B cell (primary cell): ENCODE measurements at regions not wholly inside any gene's neighbourhood (a gene's known extent, or its start where the extent isn't known, plus 50 kb on each side); places are given as distances from the start of the nearest gene placed in this dataset.

Experiments
- ATAC-seq: fragments of 200-7000 bp; cut with Tn5 transposase; one replicate; pipeline ENCODE4 v1.10.0; 2021; ENCODE audit warnings: low read depth, mild to moderate bottlenecking, moderate number of reproducible peaks, moderate library complexity
- CTCF ChIA-PET: fragments of 350-600 bp; sonication (Branson Sonifier 250); formaldehyde crosslinking; loops from one replicate; lab custom pipeline; 2021; ENCODE audit warnings: antibody characterized with exemption, inconsistent platforms; lab: Charles Lee
- POLR2A ChIA-PET: fragments of 350-600 bp; sonication (Branson Sonifier 250); formaldehyde crosslinking; loops from one replicate; lab custom pipeline; 2021; ENCODE audit warnings: antibody characterized with exemption; lab: Charles Lee
- DNase-seq: peaks from one replicate; pipeline ENCODE4 v3.0.0; 2013
- H2AFZ ChIP-seq: 2 replicates; pipeline ENCODE4 v1.6.1; 2012; ENCODE audit warnings: mild to moderate bottlenecking, low read depth, low read length; ENCODE audit not compliant: insufficient read depth, poor library complexity, severe bottlenecking
- H3K27ac ChIP-seq, 2 donors: 1 replicate in 1 of 2; 2 replicates in 1 of 2; pipeline ENCODE4 v1.5.1; 2012 to 2013; ENCODE audit warnings: low read length in 2 of 2, mild to moderate bottlenecking in 2 of 2, moderate library complexity in 1 of 2
- H3K27me3 ChIP-seq, 4 experiments: fragments of 200-600 bp in 1 of 4; sonication (generic) in 1 of 4; replicated peaks in 1 of 4; 1 replicate in 2 of 4; 2 replicates in 2 of 4; pipeline versions ENCODE4 v1.6.1 to v1.7.0; 2013 to 2016; ENCODE audit warnings: low read length in 3 of 4, mild to moderate bottlenecking in 2 of 4, mixed read lengths in 1 of 4, moderate library complexity in 1 of 4; ENCODE audit not compliant: insufficient read depth in 4 of 4, control insufficient read depth in 3 of 4; ENCODE audit errors: control extremely low read depth in 1 of 4
- H3K36me3 ChIP-seq, 2 experiments: replicated peaks in 1 of 2; 1 replicate in 1 of 2; 2 replicates in 1 of 2; pipeline versions ENCODE4 v1.6.1 to v1.7.1; 2013; ENCODE audit warnings: low read length in 1 of 2; ENCODE audit not compliant: insufficient read depth in 2 of 2, control insufficient read depth in 1 of 2; ENCODE audit errors: control extremely low read depth in 1 of 2, extremely low read depth in 1 of 2
- H3K4me1 ChIP-seq, 2 donors: fragments of 200-600 bp in 1 of 2; sonication (generic) in 1 of 2; 1 replicate in 1 of 2; 2 replicates in 1 of 2; pipeline versions ENCODE4 v1.5.1 to v1.6.1; 2013 to 2017; ENCODE audit warnings: low read length in 2 of 2; ENCODE audit not compliant: control insufficient read depth in 2 of 2, insufficient read depth in 2 of 2
- H3K4me2 ChIP-seq: replicated peaks from 2 replicates; pipeline ENCODE3; 2012; ENCODE audit warnings: mild to moderate bottlenecking, low read depth, low read length; ENCODE audit not compliant: poor library complexity, severe bottlenecking
- H3K4me3 ChIP-seq, 5 experiments: fragments of 200-600 bp in 1 of 5; sonication (generic) in 1 of 5; 1 replicate in 3 of 5; 2 replicates in 2 of 5; pipeline versions ENCODE4 v1.5.1 to v1.7.0; 2011 to 2016; ENCODE audit warnings: low read length in 4 of 5, mild to moderate bottlenecking in 4 of 5, low read depth in 2 of 5, control low read depth in 1 of 5, moderate library complexity in 1 of 5; ENCODE audit not compliant: insufficient read depth in 1 of 5; ENCODE audit errors: control extremely low read depth in 1 of 5, extremely low read depth in 1 of 5
- H3K79me2 ChIP-seq: fragments of 200-600 bp; sonication (generic); one replicate; pipeline ENCODE4 v1.6.0; 2016; ENCODE audit warnings: low read length; ENCODE audit not compliant: control insufficient read depth, insufficient read depth
- H3K9ac ChIP-seq: fragments of 200-600 bp; sonication (generic); 2 replicates; pipeline ENCODE4 v1.6.1; 2017; ENCODE audit warnings: mild to moderate bottlenecking, low read length, moderate library complexity
- H3K9me3 ChIP-seq, 3 donors: one replicate each; pipeline versions ENCODE4 v1.6.1 to v1.7.1; 2013; ENCODE audit warnings: low read length in 2 of 3; ENCODE audit not compliant: control insufficient read depth in 2 of 3, insufficient read depth in 1 of 3; ENCODE audit errors: control extremely low read depth in 1 of 3
- H4K20me1 ChIP-seq: 2 replicates; pipeline ENCODE4 v1.6.0; 2012; ENCODE audit warnings: mild to moderate bottlenecking, low read length; ENCODE audit not compliant: insufficient read depth, control insufficient read depth, poor library complexity, severe bottlenecking
- H3K27ac Mint-ChIP-seq: one replicate; pipeline ENCODE4 v1.8.0; 2021; ENCODE audit warnings: mixed read lengths
- H3K27me3 Mint-ChIP-seq: one replicate; pipeline ENCODE4 v1.8.0; 2021; ENCODE audit warnings: mixed read lengths
- H3K4me1 Mint-ChIP-seq: one replicate; pipeline ENCODE4 v1.8.0; 2021; ENCODE audit warnings: mixed read lengths
- H3K4me3 Mint-ChIP-seq: one replicate; pipeline ENCODE4 v1.8.0; 2021; ENCODE audit warnings: mixed read lengths
- H3K9me3 Mint-ChIP-seq: one replicate; pipeline ENCODE4 v1.8.0; 2022; ENCODE audit warnings: mixed read lengths; ENCODE audit not compliant: insufficient read depth
- EZH2 ChIP-seq: IDR thresholded peaks from 2 replicates; pipeline ENCODE4 v1.6.1; 2012; ENCODE audit warnings: borderline replicate concordance, low read depth, mild to moderate bottlenecking, moderate library complexity, low read length; ENCODE audit not compliant: insufficient read depth, poor library complexity, severe bottlenecking
- WGBS: methylation state at CpG from one replicate; pipeline ENCODE4 v1.1.5; 2013; ENCODE audit warnings: missing lambda C conversion rate; ENCODE audit not compliant: insufficient coverage; 5-methylcytosine and 5-hydroxymethylcytosine counted together
- intact Hi-C: fragments of 100-400 bp; cut with micrococcal nuclease; formaldehyde crosslinking; loops from one replicate; pipeline ENCODE4 v1.10.0; 2022
- TF ChIP-seq, protein P1 (sequence below): fragments of 200-600 bp; IDR thresholded peaks from one replicate; pipeline ENCODE4 v1.8.0; 2022; ENCODE audit warnings: antibody characterized with exemption, mild to moderate bottlenecking

DNA sequence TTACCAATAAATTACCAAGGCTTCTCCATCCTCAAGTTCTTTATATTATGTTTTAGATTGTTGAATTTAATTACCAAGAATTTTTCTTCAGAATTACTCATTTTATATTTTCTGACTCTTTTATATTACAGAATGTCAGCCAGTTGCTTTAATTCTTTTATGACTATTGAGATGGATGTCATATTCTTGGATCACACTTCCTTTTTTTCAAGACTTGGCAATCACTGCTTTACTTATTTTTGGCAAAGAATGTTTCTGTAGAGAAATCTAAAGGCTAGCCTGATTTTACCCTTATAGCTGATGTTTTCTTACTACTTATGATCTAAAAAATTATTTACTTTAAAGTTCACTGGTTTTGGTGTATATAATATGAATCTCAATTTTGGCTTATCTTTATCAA is 721.1 kb upstream of the TMPRSS15 start:
- H3K9me3 ChIP-seq, result peaks cover 0 to 3% (median 1%) of the 10 kb centered on the region in 3 donors
- H4K20me1 ChIP-seq, result no peaks in the 10 kb centered on the region
- H3K27me3 Mint-ChIP-seq, result no peaks in the 10 kb centered on the region
- no peaks in the 10 kb centered on the region for H3K4me1 ChIP-seq
- ChIA-PET CTCF (no interaction called here), POLR2A (no interaction called here)
- ATAC-seq (no peak), DNase-seq (no peak)
- no peak overlapping the region for H3K27ac ChIP-seq
- intact Hi-C loops, result no loop called here
- no peak overlapping the region for H3K9ac ChIP-seq
- no peak for TF ChIP-seq EZH2
- TF ChIP-seq, protein P1, sequence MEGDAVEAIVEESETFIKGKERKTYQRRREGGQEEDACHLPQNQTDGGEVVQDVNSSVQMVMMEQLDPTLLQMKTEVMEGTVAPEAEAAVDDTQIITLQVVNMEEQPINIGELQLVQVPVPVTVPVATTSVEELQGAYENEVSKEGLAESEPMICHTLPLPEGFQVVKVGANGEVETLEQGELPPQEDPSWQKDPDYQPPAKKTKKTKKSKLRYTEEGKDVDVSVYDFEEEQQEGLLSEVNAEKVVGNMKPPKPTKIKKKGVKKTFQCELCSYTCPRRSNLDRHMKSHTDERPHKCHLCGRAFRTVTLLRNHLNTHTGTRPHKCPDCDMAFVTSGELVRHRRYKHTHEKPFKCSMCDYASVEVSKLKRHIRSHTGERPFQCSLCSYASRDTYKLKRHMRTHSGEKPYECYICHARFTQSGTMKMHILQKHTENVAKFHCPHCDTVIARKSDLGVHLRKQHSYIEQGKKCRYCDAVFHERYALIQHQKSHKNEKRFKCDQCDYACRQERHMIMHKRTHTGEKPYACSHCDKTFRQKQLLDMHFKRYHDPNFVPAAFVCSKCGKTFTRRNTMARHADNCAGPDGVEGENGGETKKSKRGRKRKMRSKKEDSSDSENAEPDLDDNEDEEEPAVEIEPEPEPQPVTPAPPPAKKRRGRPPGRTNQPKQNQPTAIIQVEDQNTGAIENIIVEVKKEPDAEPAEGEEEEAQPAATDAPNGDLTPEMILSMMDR, result no peak
- no peaks in the 10 kb centered on the region for H3K4me1 Mint-ChIP-seq
- no peaks in the 10 kb centered on the region for H3K36me3 ChIP-seq
- no peak overlapping the region for H3K27ac Mint-ChIP-seq
- H3K4me3 Mint-ChIP-seq, result no peak overlapping the region
- H3K4me2 ChIP-seq, result no peak overlapping the region
- H3K9me3 Mint-ChIP-seq, result peaks cover 11% of the 10 kb centered on the region
- no peaks in the 10 kb centered on the region for H3K79me2 ChIP-seq
- H3K4me3 ChIP-seq, result no peak overlapping the region
- H2AFZ ChIP-seq, result no peak overlapping the region
- no peaks in the 10 kb centered on the region for H3K27me3 ChIP-seq

DNA sequence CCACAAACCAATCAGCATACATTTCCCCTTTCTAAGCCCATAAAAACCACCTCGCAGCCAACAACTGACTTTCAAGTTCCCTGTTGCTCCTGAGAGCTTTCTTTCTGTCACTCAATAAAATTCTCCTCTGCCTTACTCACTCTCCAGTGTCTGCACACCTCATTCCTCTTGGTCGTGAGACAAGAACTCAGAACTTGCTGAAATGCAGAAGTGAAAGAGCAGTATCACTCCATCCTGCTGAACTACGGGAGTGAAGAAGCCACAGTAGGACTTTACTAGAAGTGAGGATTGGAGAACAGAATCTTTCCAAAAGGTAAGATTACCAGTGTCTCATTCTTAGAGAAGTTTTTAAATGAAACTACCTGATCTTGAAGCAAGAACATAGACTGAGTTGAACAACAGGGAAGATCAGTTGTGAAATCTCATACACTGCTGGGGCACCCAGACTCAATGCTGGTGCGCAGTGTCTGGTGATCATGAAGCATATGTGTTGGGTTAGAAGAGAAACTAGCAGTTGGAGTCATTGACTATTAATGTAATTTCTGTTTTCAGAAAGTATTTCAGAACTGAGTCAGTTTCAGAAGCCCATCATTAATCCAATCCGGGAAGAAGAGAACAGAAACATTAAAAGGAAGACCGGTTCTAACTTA is 726.9 kb upstream of the TMPRSS15 start:
- Histone ChIP-seq H3K4me1 (no peaks in the 10 kb centered on the region), H3K9ac (no peak overlapping the region), H3K9me3 (peaks cover 0 to 3% (median 0%) of the 10 kb centered on the region in 3 donors), H3K4me2 (no peak overlapping the region), H3K36me3 (no peaks in the 10 kb centered on the region), H4K20me1 (no peaks in the 10 kb centered on the region), H3K79me2 (no peaks in the 10 kb centered on the region), H2AFZ (no peak overlapping the region), H3K27me3 (no peaks in the 10 kb centered on the region), H3K27ac (no peak overlapping the region), H3K4me3 (no peak overlapping the region)
- ATAC-seq (no peak), DNase-seq (no peak)
- no peak overlapping the region for H3K27ac Mint-ChIP-seq
- CTCF ChIA-PET, result no interaction called here
- intact Hi-C loops, result no loop called here
- H3K27me3 Mint-ChIP-seq, result no peaks in the 10 kb centered on the region
- no peak overlapping the region for H3K4me3 Mint-ChIP-seq
- WGBS, result 32% methylated on average over 2 of the region's 6 CpGs
- H3K9me3 Mint-ChIP-seq, result peaks cover 11% of the 10 kb centered on the region
- no peaks in the 10 kb centered on the region for H3K4me1 Mint-ChIP-seq
- POLR2A ChIA-PET, result no interaction called here
- TF ChIP-seq EZH2, result no peak
- TF ChIP-seq, protein P1, result no peak
